ENCODE measurements at regions not wholly inside any gene's neighbourhood (a gene's known extent, or its start where the extent isn't known, plus 50 kb on each side); places are given as distances from the start of the nearest gene placed in this dataset.

GRCh38 chr2:84052913-84053312 is 406.2 kb downstream of the SUCLG1 start:
- Histone ChIP-seq H3K27ac (replicated peaks) (no peak overlapping the region), H3K4me3 (no peak overlapping the region), H3K36me3 (no peaks in the 10 kb centered on the region), H3K27me3 (ENCODE audit: low read depth) (no peaks in the 10 kb centered on the region), H3K4me1 (no peaks in the 10 kb centered on the region), H3K9me3 (replicated peaks) (peaks cover 4% of the 10 kb centered on the region)
- TF ChIP-seq CTCF (IDR thresholded peaks at IDR 0.05; ENCODE audit: borderline replicate concordance): no peak
- intact Hi-C loops (cut with micrococcal nuclease): no loop called here
- no peak for DNase-seq

GRCh38 chr2:84052043-84052442 is 407.0 kb downstream of the SUCLG1 start:
- no peaks in the 10 kb centered on the region for H3K36me3 ChIP-seq
- intact Hi-C loops (cut with micrococcal nuclease): no loop called here

GRCh38 chr2:84048964-84049363 is 410.1 kb downstream of the SUCLG1 start:
- Histone ChIP-seq H3K36me3 (no peaks in the 10 kb centered on the region), H3K4me1 (no peaks in the 10 kb centered on the region), H3K27me3 (ENCODE audit: low read depth) (no peaks in the 10 kb centered on the region), H3K9me3 (replicated peaks) (peaks cover 4% of the 10 kb centered on the region), H3K27ac (replicated peaks) (no peak overlapping the region), H3K4me3 (no peak overlapping the region)
- no peak for DNase-seq
- intact Hi-C loops (cut with micrococcal nuclease): no loop called here
- no peak for TF ChIP-seq CTCF (IDR thresholded peaks at IDR 0.05; ENCODE audit: borderline replicate concordance)

More at GRCh38 chr2:84052043-84052442, 407.0 kb downstream of the SUCLG1 start:
- TF ChIP-seq CTCF (IDR thresholded peaks at IDR 0.05; ENCODE audit: borderline replicate concordance): no peak
- Histone ChIP-seq H3K27me3 (ENCODE audit: low read depth) (no peaks in the 10 kb centered on the region), H3K9me3 (replicated peaks) (peaks cover 4% of the 10 kb centered on the region), H3K4me1 (no peaks in the 10 kb centered on the region), H3K4me3 (no peak overlapping the region), H3K27ac (replicated peaks) (no peak overlapping the region)
- no peak for DNase-seq

- DNase-seq: no peak
- Histone ChIP-seq H3K27ac (replicated peaks) (no peak overlapping the region), H3K9me3 (replicated peaks) (no peaks in the 10 kb centered on the region), H3K4me1 (no peaks in the 10 kb centered on the region), H3K27me3 (ENCODE audit: low read depth) (peaks cover 18% of the 10 kb centered on the region), H3K36me3 (no peaks in the 10 kb centered on the region), H3K4me3 (no peak overlapping the region)
- intact Hi-C loops (cut with micrococcal nuclease): no loop called here
- no peak for TF ChIP-seq CTCF (IDR thresholded peaks at IDR 0.05; ENCODE audit: borderline replicate concordance)
Observed at GRCh38 chr2:84041506-84041905, 417.6 kb downstream of the SUCLG1 start.

GRCh38 chr2:84040281-84040680 is 418.8 kb downstream of the SUCLG1 start:
- no peaks in the 10 kb centered on the region for H3K36me3 ChIP-seq
- no peak for TF ChIP-seq CTCF (IDR thresholded peaks at IDR 0.05; ENCODE audit: borderline replicate concordance)
- H3K27ac ChIP-seq (replicated peaks): no peak overlapping the region
- H3K9me3 ChIP-seq (replicated peaks): no peaks in the 10 kb centered on the region
- H3K4me1 ChIP-seq: no peaks in the 10 kb centered on the region
- intact Hi-C loops (cut with micrococcal nuclease): no loop called here
- DNase-seq: no peak
- peaks cover 18% of the 10 kb centered on the region for H3K27me3 ChIP-seq (ENCODE audit: low read depth)
- no peak overlapping the region for H3K4me3 ChIP-seq

GRCh38 chr2:84038866-84039265 is 420.2 kb downstream of the SUCLG1 start:
- intact Hi-C loops (cut with micrococcal nuclease): no loop called here
- no peak for TF ChIP-seq CTCF (IDR thresholded peaks at IDR 0.05; ENCODE audit: borderline replicate concordance)

More at GRCh38 chr2:84038866-84039265, 420.2 kb downstream of the SUCLG1 start:
- Histone ChIP-seq H3K27me3 (ENCODE audit: low read depth) (peaks cover 18% of the 10 kb centered on the region), H3K4me1 (no peaks in the 10 kb centered on the region), H3K9me3 (replicated peaks) (no peaks in the 10 kb centered on the region), H3K36me3 (no peaks in the 10 kb centered on the region), H3K27ac (replicated peaks) (no peak overlapping the region), H3K4me3 (no peak overlapping the region)
- no peak for DNase-seq

Measured in left ventricle myocardium inferior (tissue), 1 donor.